Upper lobe of left lung (tissue), 6 donors: ENCODE measurements at regions not wholly inside any gene's neighbourhood (a gene's known extent, or its start where the extent isn't known, plus 50 kb on each side); places are given as distances from the start of the nearest gene placed in this dataset.

Source experiments
- ATAC-seq, 2 donors: fragments of 200-7000 bp; cut with Tn5 transposase; one replicate each; pipeline ENCODE4 v1.9.1; 2022; ENCODE audit warnings: mild to moderate bottlenecking in 2 of 2, moderate library complexity in 2 of 2; ENCODE audit not compliant: low FRiP score in 2 of 2
- DNase-seq, 2 donors: peaks; one replicate each; pipeline ENCODE4 v3.0.0-alpha.2; 2019 to 2020
- H3K27ac ChIP-seq, 4 donors: fragments of 200-600 bp; sonication (generic); one replicate each; pipeline ENCODE4 v1.5.1; 2016 to 2019
- H3K27me3 ChIP-seq, 4 donors: fragments of 200-600 bp; sonication (generic); one replicate each; pipeline ENCODE4 v1.5.1; 2017 to 2019
- H3K36me3 ChIP-seq, 4 donors: fragments of 200-600 bp; sonication (generic); one replicate each; pipeline ENCODE4 v1.5.1; 2016 to 2019
- H3K4me1 ChIP-seq, 4 donors: fragments of 200-600 bp; sonication (generic); one replicate each; pipeline ENCODE4 v1.5.1; 2018 to 2019
- H3K4me3 ChIP-seq, 4 donors: fragments of 200-600 bp; sonication (generic); one replicate each; pipeline ENCODE4 v1.5.1; 2017 to 2019; ENCODE audit warnings: mild to moderate bottlenecking in 2 of 4, moderate library complexity in 1 of 4
- H3K9me3 ChIP-seq, 4 donors: fragments of 200-600 bp; sonication (generic); one replicate each; pipeline ENCODE4 v1.5.1; 2018 to 2019
- CTCF ChIP-seq, 6 experiments: fragments of 450-650 bp in 4 of 6; fragments of 200-600 bp in 2 of 6; sonication (generic) in 2 of 6; IDR thresholded peaks; one replicate each; pipeline ENCODE4 v1.5.1; 2016 to 2019; ENCODE audit warnings: antibody characterized with exemption in 6 of 6
- EP300 ChIP-seq, 4 donors: sonication (generic); formaldehyde crosslinking; IDR thresholded peaks; one replicate each; pipeline ENCODE4 v1.5.1; 2017; ENCODE audit warnings: antibody characterized with exemption in 4 of 4, control low read depth in 2 of 4
- POLR2A ChIP-seq, 4 donors: fragments of 450-650 bp; IDR thresholded peaks; one replicate each; pipeline ENCODE4 v1.5.1; 2016 to 2017; ENCODE audit warnings: antibody characterized with exemption in 4 of 4, mild to moderate bottlenecking in 2 of 4
- POLR2AphosphoS5 ChIP-seq, 2 donors: sonication (generic); formaldehyde crosslinking; IDR thresholded peaks; one replicate each; pipeline ENCODE4 v1.5.1; 2017; ENCODE audit warnings: antibody characterized with exemption in 2 of 2
- WGBS, 2 donors: methylation state at CpG; one replicate each; pipeline ENCODE4 v1.1.5; 2017 to 2018; 5-methylcytosine and 5-hydroxymethylcytosine counted together
- donor health status: DM: no; HTN: no; CAD: no; lungs with moderate emphysema.
- donor health status: DM: no; HTN: yes; CAD: no; lungs with severe emphysema.

- no peak overlapping the region for H3K27ac ChIP-seq
- H3K9me3 ChIP-seq, result no peaks in the 10 kb centered on the region
- no peaks in the 10 kb centered on the region for H3K27me3 ChIP-seq
- no peak overlapping the region for H3K4me3 ChIP-seq
- TF ChIP-seq POLR2A (IDR thresholded peaks at IDR 0.05) (no peak), EP300 (IDR thresholded peaks at IDR 0.05) (no peak), CTCF (IDR thresholded peaks at IDR 0.05) (no peak), POLR2AphosphoS5 (IDR thresholded peaks at IDR 0.05) (no peak)
- no peaks in the 10 kb centered on the region for H3K36me3 ChIP-seq
- ATAC-seq, result no peak
- H3K4me1 ChIP-seq, result peaks cover 0 to 3% (median 0%) of the 10 kb centered on the region in 4 donors
- WGBS, 2 donors, result 75 to 89% methylated on average over 2 of the region's 2 CpGs
- DNase-seq, result no peak
These were observed 272.5 kb upstream of the PARD3B start for GRCh38 chr2:204272610-204273287.

- 95 to 98% methylated on average over 2 of the region's 2 CpGs for WGBS, 2 donors
- no peak overlapping the region for H3K4me3 ChIP-seq
- H3K36me3 ChIP-seq, result no peaks in the 10 kb centered on the region
- TF ChIP-seq CTCF (IDR thresholded peaks at IDR 0.05) (no peak), POLR2AphosphoS5 (IDR thresholded peaks at IDR 0.05) (no peak), EP300 (IDR thresholded peaks at IDR 0.05) (no peak), POLR2A (IDR thresholded peaks at IDR 0.05) (no peak)
- H3K27me3 ChIP-seq, result no peaks in the 10 kb centered on the region
- H3K27ac ChIP-seq, result no peak overlapping the region
- DNase-seq (no peak), ATAC-seq (no peak)
- H3K4me1 ChIP-seq, result peaks cover 0 to 3% (median 0%) of the 10 kb centered on the region in 4 donors
- no peaks in the 10 kb centered on the region for H3K9me3 ChIP-seq
These were observed 270.8 kb upstream of the PARD3B start for GRCh38 chr2:204274429-204274828.

GRCh38 chr2:204274991-204275390 lies 270.3 kb upstream of the PARD3B start:
- Histone ChIP-seq H3K27me3 (no peaks in the 10 kb centered on the region), H3K36me3 (no peaks in the 10 kb centered on the region), H3K27ac (no peak overlapping the region), H3K9me3 (no peaks in the 10 kb centered on the region), H3K4me1 (peaks cover 0 to 3% (median 0%) of the 10 kb centered on the region in 4 donors), H3K4me3 (no peak overlapping the region)
- DNase-seq, result no peak
- no peak for TF ChIP-seq POLR2A (IDR thresholded peaks at IDR 0.05)
- WGBS, 2 donors, result 82 to 87% methylated on average over 2 of the region's 2 CpGs
- ATAC-seq, result no peak

DNA sequence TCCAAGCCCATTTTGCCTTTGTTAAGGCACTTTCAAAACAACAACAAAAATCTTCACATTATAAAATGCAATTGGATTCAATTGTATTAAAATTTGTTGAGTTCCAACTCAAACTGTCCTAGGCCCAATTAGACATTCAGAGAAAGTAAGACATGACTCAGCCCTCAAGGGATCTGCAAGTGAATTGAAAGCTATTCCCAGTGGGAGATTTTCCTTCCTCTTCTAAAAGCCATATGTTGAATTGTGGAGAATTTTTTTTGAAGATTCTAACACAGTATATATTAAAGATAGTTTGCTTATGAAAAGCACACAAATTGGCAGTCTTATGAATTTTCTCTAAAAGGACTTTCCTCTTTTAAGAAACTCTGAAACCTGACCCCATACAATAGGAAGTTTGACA lies 268.0 kb upstream of the PARD3B start:
- no peak for ATAC-seq
- Histone ChIP-seq H3K36me3 (no peaks in the 10 kb centered on the region), H3K27ac (no peak overlapping the region), H3K9me3 (no peaks in the 10 kb centered on the region), H3K27me3 (no peaks in the 10 kb centered on the region), H3K4me3 (no peak overlapping the region), H3K4me1 (peaks cover 0 to 3% (median 0%) of the 10 kb centered on the region in 4 donors)
- TF ChIP-seq EP300 (IDR thresholded peaks at IDR 0.05), result no peak
- no peak for TF ChIP-seq POLR2AphosphoS5 (IDR thresholded peaks at IDR 0.05)
- no peak for TF ChIP-seq CTCF (IDR thresholded peaks at IDR 0.05)
- no peak for TF ChIP-seq POLR2A (IDR thresholded peaks at IDR 0.05)
- no peak for DNase-seq

GRCh38 chr2:204278454-204278853 lies 266.8 kb upstream of the PARD3B start:
- H3K36me3 ChIP-seq, result no peaks in the 10 kb centered on the region
- ATAC-seq (no peak), DNase-seq (no peak)
- peaks cover 0 to 3% (median 0%) of the 10 kb centered on the region in 4 donors for H3K4me1 ChIP-seq
- H3K27ac ChIP-seq, result no peak overlapping the region
- TF ChIP-seq EP300 (IDR thresholded peaks at IDR 0.05) (no peak), CTCF (IDR thresholded peaks at IDR 0.05) (no peak)
- H3K9me3 ChIP-seq, result no peaks in the 10 kb centered on the region
- WGBS, 2 donors, result 91 to 97% methylated on average over 1 of the region's 1 CpG
- no peak overlapping the region for H3K4me3 ChIP-seq
- H3K27me3 ChIP-seq, result no peaks in the 10 kb centered on the region
